GM23338 (cell line): ENCODE measurements at regions not wholly inside any gene's neighbourhood (a gene's known extent, or its start where the extent isn't known, plus 50 kb on each side); places are given as distances from the start of the nearest gene placed in this dataset.

Experiments
- CREB1 ChIP-seq: fragments of 250-450 bp; sonication (Bioruptor Pico); IDR thresholded peaks from 2 replicates; pipeline ENCODE4 v1.5.0; 2020; ENCODE audit warnings: low read depth, mild to moderate bottlenecking, moderate library complexity
- CTCF ChIP-seq, 2 experiments: fragments of 200-600 bp in 1 of 2; sonication (generic) in 1 of 2; conservative IDR thresholded peaks; 2 replicates each; pipeline versions ENCODE4 v1.5.1 to v1.6.1; 2016 to 2017; ENCODE audit warnings: antibody characterized with exemption in 2 of 2, low read depth in 2 of 2, mild to moderate bottlenecking in 2 of 2, moderate library complexity in 1 of 2
- ETS1 ChIP-seq: IDR thresholded peaks from 2 replicates; pipeline ENCODE4 v1.6.1; 2016; ENCODE audit warnings: antibody characterized with exemption
- EZH2 ChIP-seq: fragments of 200-600 bp; sonication (generic); IDR thresholded peaks from one replicate; pipeline ENCODE4 v1.8.0; 2017; ENCODE audit warnings: antibody characterized with exemption, mild to moderate bottlenecking, low read depth; ENCODE audit not compliant: unreplicated experiment
- EZH2phosphoT487 ChIP-seq: fragments of 200-600 bp; sonication (generic); IDR thresholded peaks from one replicate; pipeline ENCODE4 v1.8.1; 2018; ENCODE audit warnings: antibody characterized with exemption; ENCODE audit not compliant: unreplicated experiment
- JUNB ChIP-seq: IDR thresholded peaks from one replicate; pipeline ENCODE4 v1.6.1; 2016; ENCODE audit warnings: antibody characterized with exemption; ENCODE audit not compliant: unreplicated experiment
- NANOG ChIP-seq: IDR thresholded peaks from 2 replicates; pipeline ENCODE4 v1.6.1; 2016; ENCODE audit warnings: antibody characterized with exemption, borderline replicate concordance
- POLR2AphosphoS5 ChIP-seq: IDR thresholded peaks from 2 replicates; pipeline ENCODE4 v1.6.1; 2016; ENCODE audit warnings: antibody characterized with exemption, low read depth
- REST ChIP-seq: IDR thresholded peaks from one replicate; pipeline ENCODE4 v1.6.1; 2018; ENCODE audit warnings: antibody characterized with exemption; ENCODE audit not compliant: unreplicated experiment
- STAT1 ChIP-seq: IDR thresholded peaks from one replicate; pipeline ENCODE4 v1.6.1; 2016; ENCODE audit warnings: antibody characterized with exemption; ENCODE audit not compliant: unreplicated experiment
- ZNF114 ChIP-seq: fragments of 250-450 bp; sonication (Bioruptor Pico); IDR thresholded peaks from 2 replicates; pipeline ENCODE4 v1.5.0; 2020; ENCODE audit warnings: mild to moderate bottlenecking, moderate library complexity
- ZNF331 ChIP-seq: fragments of 250-450 bp; sonication (Bioruptor Pico); IDR thresholded peaks from 2 replicates; pipeline ENCODE4 v1.5.0; 2020; ENCODE audit warnings: low read depth, mild to moderate bottlenecking, moderate library complexity

GRCh38 chr5:155598552-155598951, 585.0 kb downstream of the KIF4B start:
- TF ChIP-seq CTCF (conservative IDR thresholded peaks at IDR 0.05; ENCODE audit: low read depth in 2 of 2) (no peak), REST (no peak), ZNF331 (CRISPR knock-in tag) (no peak), EZH2 (no peak), POLR2AphosphoS5 (no peak), CREB1 (CRISPR knock-in tag) (no peak), ZNF114 (no peak), ETS1 (no peak), EZH2phosphoT487 (no peak), JUNB (no peak), NANOG (no peak), STAT1 (no peak)
